WTC11 (cell line): ENCODE measurements at regions not wholly inside any gene's neighbourhood (a gene's known extent, or its start where the extent isn't known, plus 50 kb on each side); places are given as distances from the start of the nearest gene placed in this dataset.

ENCODE experiments used
- ATAC-seq: fragments of 200-7000 bp; cut with Tn5 transposase; 2 replicates; pipeline ENCODE4 v1.10.0; 2021; ENCODE audit warnings: mild to moderate bottlenecking, moderate library complexity
- CTCF ChIA-PET: fragments of 300-600 bp; sonication (Branson Sonifier 250); formaldehyde crosslinking; loops from one replicate; lab custom pipeline; 2021; ENCODE audit warnings: antibody characterized with exemption; lab: Charles Lee
- POLR2A ChIA-PET: fragments of 350-600 bp; sonication (Branson Sonifier 250); formaldehyde crosslinking; loops from one replicate; lab custom pipeline; 2021; ENCODE audit warnings: antibody characterized with exemption; lab: Charles Lee
- DNase-seq: peaks from one replicate; pipeline ENCODE4 v3.0.0; 2021; ENCODE audit warnings: low spot score
- H3K27ac Mint-ChIP-seq: 2 replicates; pipeline ENCODE4 v1.8.0; 2021; ENCODE audit warnings: mixed read lengths
- H3K27me3 Mint-ChIP-seq: 2 replicates; pipeline ENCODE4 v1.8.0; 2021; ENCODE audit warnings: low read depth, mild to moderate bottlenecking, moderate library complexity, mixed read lengths
- H3K36me3 Mint-ChIP-seq: 2 replicates; pipeline ENCODE4 v1.8.0; 2021; ENCODE audit warnings: mixed read lengths
- H3K4me1 Mint-ChIP-seq: 2 replicates; pipeline ENCODE4 v1.8.0; 2022; ENCODE audit warnings: mixed read lengths
- H3K4me3 Mint-ChIP-seq: 2 replicates; pipeline ENCODE4 v1.8.0; 2021; ENCODE audit warnings: mild to moderate bottlenecking, moderate library complexity, mixed read lengths
- H3K9me3 Mint-ChIP-seq: 2 replicates; pipeline ENCODE4 v1.8.0; 2021; ENCODE audit warnings: mixed read lengths
- CTCF ChIP-seq: fragments of 200-600 bp; IDR thresholded peaks from 2 replicates; pipeline ENCODE4 v1.8.0; 2022; ENCODE audit warnings: antibody characterized with exemption
- E2F1 ChIP-seq: sonication (generic); formaldehyde crosslinking; IDR thresholded peaks from 2 replicates; pipeline ENCODE4 v1.8.0; 2022; ENCODE audit warnings: mild to moderate bottlenecking, missing genetic modification reagents
- EMX1 ChIP-seq: fragments of 250-450 bp; sonication (Bioruptor Pico); IDR thresholded peaks from 2 replicates; pipeline ENCODE4 v1.8.0; 2021; ENCODE audit warnings: mild to moderate bottlenecking
- ETV6 ChIP-seq: sonication (generic); formaldehyde crosslinking; IDR thresholded peaks from 2 replicates; pipeline ENCODE4 v1.8.1; 2022; ENCODE audit warnings: mild to moderate bottlenecking, missing genetic modification reagents
- FOXK1 ChIP-seq: sonication (generic); formaldehyde crosslinking; IDR thresholded peaks from 2 replicates; pipeline ENCODE4 v1.8.0; 2022; ENCODE audit warnings: mild to moderate bottlenecking, moderate library complexity, missing genetic modification reagents
- GABPB1 ChIP-seq: sonication (generic); formaldehyde crosslinking; IDR thresholded peaks from 2 replicates; pipeline ENCODE4 v1.8.1; 2023; ENCODE audit warnings: mild to moderate bottlenecking, missing genetic modification reagents
- HMGA2 ChIP-seq: fragments of 250-450 bp; sonication (Bioruptor Pico); IDR thresholded peaks from 2 replicates; pipeline ENCODE4 v1.4.0; 2021; ENCODE audit warnings: mild to moderate bottlenecking, moderate library complexity
- IRF1 ChIP-seq: sonication (generic); formaldehyde crosslinking; IDR thresholded peaks from 2 replicates; pipeline ENCODE4 v1.8.0; 2023; ENCODE audit warnings: missing genetic modification reagents
- IRF2 ChIP-seq: sonication (generic); formaldehyde crosslinking; IDR thresholded peaks from 2 replicates; pipeline ENCODE4 v1.8.0; 2022; ENCODE audit warnings: low read depth, missing genetic modification reagents, borderline replicate concordance
- KAT7 ChIP-seq: sonication (generic); formaldehyde crosslinking; IDR thresholded peaks from 2 replicates; pipeline ENCODE4 v1.8.1; 2023; ENCODE audit warnings: missing genetic modification reagents, mild to moderate bottlenecking, borderline replicate concordance
- MXD4 ChIP-seq: fragments of 250-450 bp; sonication (Bioruptor Pico); IDR thresholded peaks from 2 replicates; pipeline ENCODE4 v1.8.0; 2021; ENCODE audit warnings: mild to moderate bottlenecking, moderate library complexity, borderline replicate concordance
- MYBL2 ChIP-seq: sonication (generic); formaldehyde crosslinking; IDR thresholded peaks from 2 replicates; pipeline ENCODE4 v1.8.1; 2023; ENCODE audit warnings: mild to moderate bottlenecking, moderate library complexity, missing genetic modification reagents
- NFATC4 ChIP-seq: fragments of 250-450 bp; sonication (Bioruptor Pico); IDR thresholded peaks from 2 replicates; pipeline ENCODE4 v1.9.0; 2021; ENCODE audit warnings: mild to moderate bottlenecking
- NFE2L1 ChIP-seq: sonication (generic); formaldehyde crosslinking; IDR thresholded peaks from 2 replicates; pipeline ENCODE4 v1.8.1; 2023; ENCODE audit warnings: missing genetic modification reagents
- NR2C2 ChIP-seq: sonication (generic); formaldehyde crosslinking; IDR thresholded peaks from 2 replicates; pipeline ENCODE4 v1.8.0; 2022; ENCODE audit warnings: mild to moderate bottlenecking, missing genetic modification reagents
- NR3C1 ChIP-seq: sonication (generic); formaldehyde crosslinking; conservative IDR thresholded peaks from 2 replicates; pipeline ENCODE4 v1.8.1; 2023; ENCODE audit warnings: low read depth, mild to moderate bottlenecking, missing genetic modification reagents
- SMAD4 ChIP-seq: sonication (generic); formaldehyde crosslinking; IDR thresholded peaks from 2 replicates; pipeline ENCODE4 v1.8.0; 2022; ENCODE audit warnings: mild to moderate bottlenecking, missing genetic modification reagents
- TP53 ChIP-seq: sonication (generic); formaldehyde crosslinking; IDR thresholded peaks from 2 replicates; pipeline ENCODE4 v1.8.1; 2023; ENCODE audit warnings: mild to moderate bottlenecking, missing genetic modification reagents
- ZBTB43 ChIP-seq: sonication (generic); formaldehyde crosslinking; IDR thresholded peaks from 2 replicates; pipeline ENCODE4 v1.8.1; 2023; ENCODE audit warnings: mild to moderate bottlenecking, missing genetic modification reagents
- ZNF232 ChIP-seq: sonication (generic); formaldehyde crosslinking; IDR thresholded peaks from 2 replicates; pipeline ENCODE4 v1.8.0; 2022; ENCODE audit warnings: mild to moderate bottlenecking, missing genetic modification reagents
- ZNF317 ChIP-seq: sonication (generic); formaldehyde crosslinking; IDR thresholded peaks from 2 replicates; pipeline ENCODE4 v1.8.1; 2023; ENCODE audit warnings: low read depth, mild to moderate bottlenecking, moderate library complexity, missing genetic modification reagents, borderline replicate concordance
- ZSCAN18 ChIP-seq: fragments of 250-450 bp; sonication (Bioruptor Pico); IDR thresholded peaks from 2 replicates; pipeline ENCODE4 v2.1.2; 2022; ENCODE audit warnings: mild to moderate bottlenecking, moderate library complexity

- TF ChIP-seq ZSCAN18 (CRISPR knock-in tag) (no peak), TP53 (CRISPR knock-in tag) (no peak), ZBTB43 (CRISPR knock-in tag) (no peak)
- TF ChIP-seq, all 79 proteins: peak for 0
These were observed 95.9 kb upstream of the TAPT1 start (continued) for GRCh38 chr4:16322183-16322582.

- TF ChIP-seq NR3C1 (no peak), MYBL2 (CRISPR knock-in tag) (no peak), NFATC4 (CRISPR knock-in tag) (no peak), GABPB1 (CRISPR knock-in tag) (no peak), EMX1 (CRISPR knock-in tag) (no peak), IRF2 (no peak), FOXK1 (CRISPR knock-in tag) (no peak), ETV6 (CRISPR knock-in tag) (no peak), NFE2L1 (no peak), HMGA2 (CRISPR knock-in tag) (no peak), CTCF (no peak), MXD4 (no peak), NR2C2 (CRISPR knock-in tag) (no peak), IRF1 (CRISPR knock-in tag) (no peak), ZNF317 (CRISPR knock-in tag) (no peak), ZNF232 (CRISPR knock-in tag) (no peak), E2F1 (CRISPR knock-in tag) (no peak), SMAD4 (no peak), KAT7 (CRISPR knock-in tag) (no peak)
- ChIA-PET CTCF (no interaction called here), POLR2A (no interaction called here)
- Mint-ChIP-seq H3K36me3 (peaks cover under 1% of the 10 kb centered on the region; the same call in 1 of the 2 replicates), H3K9me3 (peaks cover 9% of the 10 kb centered on the region), H3K27me3 (no peaks in the 10 kb centered on the region), H3K4me3 (no peak overlapping the region), H3K4me1 (peaks cover 8% of the 10 kb centered on the region; the same call in 1 of the 2 replicates), H3K27ac (no peak overlapping the region)
- ATAC-seq (no peak), DNase-seq (no peak)
These were observed 89.2 kb upstream of the TAPT1 start for GRCh38 chr4:16315456-16315855.
